ENCODE measurements at regions not wholly inside any gene's neighbourhood (a gene's known extent, or its start where the extent isn't known, plus 50 kb on each side); places are given as distances from the start of the nearest gene placed in this dataset.

- POLR2A ChIA-PET = no interaction called here
- no peak overlapping the region for H3K27ac ChIP-seq (ENCODE audit: low read depth, low read length)
- intact Hi-C loops (cut with micrococcal nuclease) = no loop called here
- H3K9ac ChIP-seq (ENCODE audit: low read length) = no peak overlapping the region
- no peak overlapping the region for H3K4me2 ChIP-seq (ENCODE audit: low read length)
- H3K27me3 ChIP-seq (ENCODE audit: insufficient read depth, low read length) = no peaks in the 10 kb centered on the region
- RAD21 ChIA-PET (ENCODE audit: low non-redundant PET in 1 of 2, low total read pairs in 2 of 2, uncharacterized antibody in 2 of 2, unreplicated experiment in 2 of 2) = no interaction called here
- ATAC-seq (no peak), DNase-seq (ENCODE audit: low read depth, low spot score) (no peak)
- H3K79me2 ChIP-seq (ENCODE audit: insufficient read depth, low read length) = no peaks in the 10 kb centered on the region
- H3K4me1 ChIP-seq (ENCODE audit: control insufficient read depth in 1 of 2, insufficient read depth in 2 of 2, low read length in 2 of 2) = peaks cover 0 to 9% of the 10 kb centered on the region in 2 experiments; a peak in 1 of 4 replicates
- BruUV-seq (replicated peaks) = no TSS peak
- CTCF ChIA-PET = no interaction called here
- no peaks in the 10 kb centered on the region for H4K20me1 ChIP-seq (ENCODE audit: insufficient read depth)
- H3K4me3 ChIP-seq (replicated peaks in 1 of 2; ENCODE audit: low read depth in 1 of 2, low read length in 2 of 2) = no peak overlapping the region
- H3K9me2 ChIP-seq (ENCODE audit: insufficient read depth) = no peaks in the 10 kb centered on the region
- H2AFZ ChIP-seq (ENCODE audit: low read depth, low read length, poor library complexity, severe bottlenecking) = no peak overlapping the region
- no peaks in the 10 kb centered on the region for H3K36me3 ChIP-seq (ENCODE audit: control insufficient read depth in 1 of 2, insufficient read depth in 2 of 2, low read length in 2 of 2)
- TF ChIP-seq MAX (IDR thresholded peaks at IDR 0.05) (no peak), EZH2phosphoT487 (IDR thresholded peaks at IDR 0.05; ENCODE audit: borderline replicate concordance) (no peak), JUND (IDR thresholded peaks at IDR 0.05) (no peak), YY1 (IDR thresholded peaks at IDR 0.05; ENCODE audit: extremely low read depth, insufficient replicate concordance, low read depth, low read length) (no peak), RAD21 (IDR thresholded peaks at IDR 0.05; ENCODE audit: low read depth) (no peak), REST (IDR thresholded peaks at IDR 0.05; ENCODE audit: low read depth) (no peak), TCF7L2 (IDR thresholded peaks at IDR 0.05; ENCODE audit: borderline replicate concordance, extremely low read depth, insufficient read depth, insufficient read length) (no peak), SIN3A (IDR thresholded peaks at IDR 0.05; ENCODE audit: low read depth) (no peak), ZBTB33 (IDR thresholded peaks at IDR 0.05; ENCODE audit: extremely low read depth, insufficient replicate concordance, low read length) (no peak), CBX3 (IDR thresholded peaks at IDR 0.05; ENCODE audit: low read depth) (no peak), ZFX (IDR thresholded peaks at IDR 0.05) (no peak), EZH2 (IDR thresholded peaks at IDR 0.05) (no peak), CEBPB (IDR thresholded peaks at IDR 0.05; ENCODE audit: low read depth) (no peak), EGR1 (IDR thresholded peaks at IDR 0.05; ENCODE audit: low read depth) (no peak), POLR2AphosphoS5 (IDR thresholded peaks at IDR 0.05; ENCODE audit: low read depth, low read length) (no peak), SP1 (IDR thresholded peaks at IDR 0.05; ENCODE audit: low read depth) (no peak), FOSL1 (IDR thresholded peaks at IDR 0.05; ENCODE audit: low read depth) (no peak)
- TF ChIP-seq, protein P1, sequence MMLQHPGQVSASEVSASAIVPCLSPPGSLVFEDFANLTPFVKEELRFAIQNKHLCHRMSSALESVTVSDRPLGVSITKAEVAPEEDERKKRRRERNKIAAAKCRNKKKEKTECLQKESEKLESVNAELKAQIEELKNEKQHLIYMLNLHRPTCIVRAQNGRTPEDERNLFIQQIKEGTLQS (IDR thresholded peaks at IDR 0.05) = no peak
- H3K9me3 ChIP-seq (ENCODE audit: control insufficient read depth in 1 of 2, insufficient read depth in 1 of 2, low read depth in 1 of 2, low read length in 2 of 2) = no peaks in the 10 kb centered on the region
These were observed 530.0 kb downstream of the RFC3 start for GRCh38 chr13:34347784-34348573.
